Spleen (tissue), 7 donors: ENCODE measurements at regions not wholly inside any gene's neighbourhood (a gene's known extent, or its start where the extent isn't known, plus 50 kb on each side); places are given as distances from the start of the nearest gene placed in this dataset.

Experiments used
- POLR2A ChIP-seq, 3 donors: fragments of 450-650 bp; IDR thresholded peaks; one replicate each; pipeline ENCODE4 v1.5.1; 2017; ENCODE audit warnings: antibody characterized with exemption in 3 of 3, mild to moderate bottlenecking in 1 of 3
- POLR2AphosphoS5 ChIP-seq, 3 donors: sonication (generic); formaldehyde crosslinking; IDR thresholded peaks; one replicate each; pipeline ENCODE4 v1.5.1; 2017; ENCODE audit warnings: antibody characterized with exemption in 3 of 3
- TF ChIP-seq, protein P1 (sequence below), 11 experiments: fragments of 200-600 bp in 7 of 11; fragments of 450-650 bp in 4 of 11; sonication (generic) in 4 of 11; IDR thresholded peaks in 8 of 11; conservative IDR thresholded peaks in 3 of 11; 1 replicate in 7 of 11; 2 replicates in 4 of 11; pipeline versions ENCODE4 v1.4.0 to v1.8.0; 2016 to 2021; ENCODE audit warnings: antibody characterized with exemption in 11 of 11, inconsistent platforms in 4 of 11, mild to moderate bottlenecking in 1 of 11
- donor health status: DM: no; HTN: no; CAD: no; lungs with moderate emphysema.
- donor health status: DM: no; HTN: no; CAD: no.
- donor health status: DM: no; HTN: no; CAD: no.

- TF ChIP-seq, protein P1, sequence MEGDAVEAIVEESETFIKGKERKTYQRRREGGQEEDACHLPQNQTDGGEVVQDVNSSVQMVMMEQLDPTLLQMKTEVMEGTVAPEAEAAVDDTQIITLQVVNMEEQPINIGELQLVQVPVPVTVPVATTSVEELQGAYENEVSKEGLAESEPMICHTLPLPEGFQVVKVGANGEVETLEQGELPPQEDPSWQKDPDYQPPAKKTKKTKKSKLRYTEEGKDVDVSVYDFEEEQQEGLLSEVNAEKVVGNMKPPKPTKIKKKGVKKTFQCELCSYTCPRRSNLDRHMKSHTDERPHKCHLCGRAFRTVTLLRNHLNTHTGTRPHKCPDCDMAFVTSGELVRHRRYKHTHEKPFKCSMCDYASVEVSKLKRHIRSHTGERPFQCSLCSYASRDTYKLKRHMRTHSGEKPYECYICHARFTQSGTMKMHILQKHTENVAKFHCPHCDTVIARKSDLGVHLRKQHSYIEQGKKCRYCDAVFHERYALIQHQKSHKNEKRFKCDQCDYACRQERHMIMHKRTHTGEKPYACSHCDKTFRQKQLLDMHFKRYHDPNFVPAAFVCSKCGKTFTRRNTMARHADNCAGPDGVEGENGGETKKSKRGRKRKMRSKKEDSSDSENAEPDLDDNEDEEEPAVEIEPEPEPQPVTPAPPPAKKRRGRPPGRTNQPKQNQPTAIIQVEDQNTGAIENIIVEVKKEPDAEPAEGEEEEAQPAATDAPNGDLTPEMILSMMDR (IDR thresholded peaks at IDR 0.05 in 8 of 11, conservative IDR thresholded peaks at IDR 0.05 in 3 of 11): no peak
- TF ChIP-seq POLR2AphosphoS5 (IDR thresholded peaks at IDR 0.05) (no peak), POLR2A (IDR thresholded peaks at IDR 0.05) (no peak)
Observed at GRCh38 chr10:8435186-8436055, 380.9 kb downstream of the GATA3 start.
